ENCODE measurements at regions not wholly inside any gene's neighbourhood (a gene's known extent, or its start where the extent isn't known, plus 50 kb on each side); places are given as distances from the start of the nearest gene placed in this dataset.

DNA sequence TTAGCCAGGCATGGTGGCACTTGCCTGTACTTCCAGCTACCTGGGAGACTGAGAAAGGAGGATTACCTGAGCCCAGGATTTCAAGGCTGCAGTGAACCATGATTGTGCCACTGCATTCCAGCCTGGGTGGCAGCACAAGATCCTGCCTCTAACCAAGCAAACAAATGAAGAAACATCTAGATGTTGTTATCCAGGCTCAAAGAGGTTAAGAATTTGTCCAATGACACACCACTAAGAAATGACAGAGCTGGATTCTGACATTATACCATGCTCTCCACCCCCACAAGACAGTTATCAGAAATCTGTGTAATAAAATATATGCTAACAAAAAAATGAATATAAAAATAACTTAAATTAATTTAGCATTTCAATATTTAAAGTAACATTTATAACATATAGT is 925.5 kb upstream of the SLC35B3 start:
- H2AK5ac ChIP-seq (ENCODE audit: insufficient read length, low read length): no peak overlapping the region
- H2BK12ac ChIP-seq (ENCODE audit: insufficient read length, low read depth, low read length): no peak overlapping the region
- no peak overlapping the region for H3K23ac ChIP-seq (ENCODE audit: insufficient read length, low read depth, low read length)
- no peak overlapping the region for H3K4me2 ChIP-seq (ENCODE audit: insufficient read depth, insufficient read length, low read length)
- Mint-ChIP-seq H3K9me3 (peaks cover 3 to 13% of the 10 kb centered on the region in 2 experiments; a peak in 4 of 5 replicates), H3K4me1 (no peaks in the 10 kb centered on the region), H3K36me3 (ENCODE audit: insufficient read depth in 1 of 3, low read depth in 3 of 3) (peaks cover 0 to 13% (median 2%) of the 10 kb centered on the region in 3 experiments; a peak in 4 of 7 replicates), H3K27ac (no peak overlapping the region), H3K27me3 (ENCODE audit: low read depth) (no peaks in the 10 kb centered on the region), H3K4me3 (no peak overlapping the region)
- no peak overlapping the region for H3T11ph ChIP-seq (ENCODE audit: low read length)
- no peak overlapping the region for H3K4ac ChIP-seq (ENCODE audit: low read depth, low read length)
- H3K27me3 ChIP-seq (ENCODE audit: insufficient read depth, low read length): no peaks in the 10 kb centered on the region
- no peak overlapping the region for H3K18ac ChIP-seq (ENCODE audit: insufficient read length, low read depth, low read length)
- no peak overlapping the region for H3K56ac ChIP-seq (ENCODE audit: insufficient read length, low read depth, low read length)
- no peaks in the 10 kb centered on the region for H4K20me1 ChIP-seq (ENCODE audit: control insufficient read depth, insufficient read depth, insufficient read length)
- no peak overlapping the region for H3K14ac ChIP-seq (ENCODE audit: insufficient read depth, low read length)
- H2BK15ac ChIP-seq (ENCODE audit: low read depth, low read length): no peak overlapping the region
- H3K9ac ChIP-seq (ENCODE audit: extremely low read depth, insufficient read length, low read length): no peak overlapping the region
- H3K79me1 ChIP-seq (ENCODE audit: insufficient read depth, low read depth, low read length, poor library complexity, severe bottlenecking): no peaks in the 10 kb centered on the region
- H2BK5ac ChIP-seq (ENCODE audit: insufficient read length, low read length): no peak overlapping the region
- H2BK120ac ChIP-seq (ENCODE audit: low read depth, low read length, poor library complexity, severe bottlenecking): no peak overlapping the region
- no peaks in the 10 kb centered on the region for H3K23me2 ChIP-seq (ENCODE audit: insufficient read length, low read depth, low read length, poor library complexity, severe bottlenecking)
- H2BK20ac ChIP-seq (ENCODE audit: low read depth, low read length, poor library complexity, severe bottlenecking): no peak overlapping the region
- no peak overlapping the region for H3K27ac ChIP-seq (ENCODE audit: insufficient read length, low read depth, low read length)
- no peak for DNase-seq
- H4K5ac ChIP-seq (ENCODE audit: insufficient read length, low read depth, low read length): no peak overlapping the region
- H4K8ac ChIP-seq (replicated peaks; ENCODE audit: insufficient read length, low read depth, low read length): no peak overlapping the region
- TF ChIP-seq, protein P1, sequence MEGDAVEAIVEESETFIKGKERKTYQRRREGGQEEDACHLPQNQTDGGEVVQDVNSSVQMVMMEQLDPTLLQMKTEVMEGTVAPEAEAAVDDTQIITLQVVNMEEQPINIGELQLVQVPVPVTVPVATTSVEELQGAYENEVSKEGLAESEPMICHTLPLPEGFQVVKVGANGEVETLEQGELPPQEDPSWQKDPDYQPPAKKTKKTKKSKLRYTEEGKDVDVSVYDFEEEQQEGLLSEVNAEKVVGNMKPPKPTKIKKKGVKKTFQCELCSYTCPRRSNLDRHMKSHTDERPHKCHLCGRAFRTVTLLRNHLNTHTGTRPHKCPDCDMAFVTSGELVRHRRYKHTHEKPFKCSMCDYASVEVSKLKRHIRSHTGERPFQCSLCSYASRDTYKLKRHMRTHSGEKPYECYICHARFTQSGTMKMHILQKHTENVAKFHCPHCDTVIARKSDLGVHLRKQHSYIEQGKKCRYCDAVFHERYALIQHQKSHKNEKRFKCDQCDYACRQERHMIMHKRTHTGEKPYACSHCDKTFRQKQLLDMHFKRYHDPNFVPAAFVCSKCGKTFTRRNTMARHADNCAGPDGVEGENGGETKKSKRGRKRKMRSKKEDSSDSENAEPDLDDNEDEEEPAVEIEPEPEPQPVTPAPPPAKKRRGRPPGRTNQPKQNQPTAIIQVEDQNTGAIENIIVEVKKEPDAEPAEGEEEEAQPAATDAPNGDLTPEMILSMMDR (conservative IDR thresholded peaks at IDR 0.05): no peak
- no peaks in the 10 kb centered on the region for H3K9me3 ChIP-seq (ENCODE audit: control insufficient read depth, low read depth, low read length)
- no peaks in the 10 kb centered on the region for H3K4me1 ChIP-seq (ENCODE audit: insufficient read depth, low read length)
- no peak overlapping the region for H2AFZ ChIP-seq (ENCODE audit: low read length)
- H4K91ac ChIP-seq (ENCODE audit: insufficient read length, low read depth, low read length): no peak overlapping the region
- H3K79me2 ChIP-seq (ENCODE audit: insufficient read depth, low read length): no peaks in the 10 kb centered on the region

Data from H9 (cell line).